OCI-LY1 (cell line): ENCODE measurements at regions not wholly inside any gene's neighbourhood (a gene's known extent, or its start where the extent isn't known, plus 50 kb on each side); places are given as distances from the start of the nearest gene placed in this dataset.

Experiments
- H2AFZ ChIP-seq: fragments of 200-600 bp; sonication (generic), shearing (Covaris generic); 2 replicates; pipeline ENCODE4 v1.6.0; 2014; ENCODE audit warnings: antibody characterized with exemption, mild to moderate bottlenecking, low read length
- H3F3A ChIP-seq: fragments of 200-600 bp; sonication (generic), shearing (Covaris generic); 2 replicates; pipeline ENCODE4 v1.6.0; 2014; ENCODE audit warnings: mild to moderate bottlenecking, antibody characterized with exemption, low read length, moderate library complexity; ENCODE audit not compliant: insufficient read depth
- H3K27ac ChIP-seq: fragments of 200-600 bp; sonication (generic); 2 replicates; pipeline ENCODE4 v1.5.1; 2014; ENCODE audit warnings: low read length, mixed run types, mild to moderate bottlenecking, low read depth; ENCODE audit not compliant: poor library complexity, severe bottlenecking
- H3K27me3 ChIP-seq: fragments of 200-600 bp; sonication (generic); 2 replicates; pipeline ENCODE4 v1.6.0; 2014; ENCODE audit warnings: antibody characterized with exemption, mild to moderate bottlenecking, low read length, moderate library complexity; ENCODE audit not compliant: insufficient read depth
- H3K36me3 ChIP-seq: fragments of 200-600 bp; sonication (generic); 2 replicates; pipeline ENCODE4 v1.6.1; 2014; ENCODE audit warnings: mild to moderate bottlenecking, antibody characterized with exemption, low read length, moderate library complexity, mixed read lengths; ENCODE audit not compliant: insufficient read depth
- H3K4me1 ChIP-seq: fragments of 200-600 bp; sonication (generic); 2 replicates; pipeline ENCODE4 v1.5.1; 2014; ENCODE audit warnings: mild to moderate bottlenecking, low read length, moderate library complexity; ENCODE audit not compliant: insufficient read depth, severe bottlenecking
- H3K4me2 ChIP-seq: fragments of 200-600 bp; sonication (generic), shearing (Covaris generic); 2 replicates; pipeline ENCODE4 v1.6.1; 2014; ENCODE audit warnings: low read length
- H3K4me3 ChIP-seq: fragments of 200-600 bp; sonication (generic); 2 replicates; pipeline ENCODE4 v1.5.1; 2014; ENCODE audit warnings: low read length, low read depth, mild to moderate bottlenecking, mixed read lengths; ENCODE audit not compliant: poor library complexity, severe bottlenecking
- H3K79me2 ChIP-seq: fragments of 200-600 bp; shearing (Covaris generic); 2 replicates; pipeline ENCODE4 v1.6.1; 2016; ENCODE audit warnings: mixed run types, low read length, mixed read lengths; ENCODE audit not compliant: insufficient read depth
- H3K9ac ChIP-seq: fragments of 200-600 bp; sonication (generic), shearing (Covaris generic); 2 replicates; pipeline ENCODE4 v1.6.1; 2014; ENCODE audit warnings: mild to moderate bottlenecking, low read length, mixed read lengths
- H3K9me2 ChIP-seq: fragments of 200-600 bp; sonication (generic), shearing (Covaris generic); 2 replicates; pipeline ENCODE4 v1.6.1; 2014; ENCODE audit warnings: low read depth, mild to moderate bottlenecking, low read length, mixed read lengths
- H3K9me3 ChIP-seq: fragments of 200-600 bp; shearing (Covaris generic); 2 replicates; pipeline ENCODE4 v1.6.1; 2014; ENCODE audit warnings: low read length, mixed read lengths
- H4K20me1 ChIP-seq: fragments of 200-600 bp; sonication (generic), shearing (Covaris generic); 2 replicates; pipeline ENCODE4 v1.6.0; 2016; ENCODE audit warnings: mild to moderate bottlenecking, low read length; ENCODE audit not compliant: insufficient read depth
- CTCF ChIP-seq: fragments of 200-600 bp; sonication (generic), shearing (Covaris generic); IDR thresholded peaks from 2 replicates; pipeline ENCODE4 v1.5.1; 2017; ENCODE audit warnings: mild to moderate bottlenecking, antibody characterized with exemption, low read length, moderate library complexity, mixed read lengths
- EZH2 ChIP-seq: fragments of 200-600 bp; sonication (generic), shearing (Covaris generic); IDR thresholded peaks from 2 replicates; pipeline ENCODE4 v1.8.0; 2017; ENCODE audit warnings: borderline replicate concordance, mixed run types, mild to moderate bottlenecking, antibody characterized with exemption, low read length, moderate library complexity, mixed read lengths

DNA sequence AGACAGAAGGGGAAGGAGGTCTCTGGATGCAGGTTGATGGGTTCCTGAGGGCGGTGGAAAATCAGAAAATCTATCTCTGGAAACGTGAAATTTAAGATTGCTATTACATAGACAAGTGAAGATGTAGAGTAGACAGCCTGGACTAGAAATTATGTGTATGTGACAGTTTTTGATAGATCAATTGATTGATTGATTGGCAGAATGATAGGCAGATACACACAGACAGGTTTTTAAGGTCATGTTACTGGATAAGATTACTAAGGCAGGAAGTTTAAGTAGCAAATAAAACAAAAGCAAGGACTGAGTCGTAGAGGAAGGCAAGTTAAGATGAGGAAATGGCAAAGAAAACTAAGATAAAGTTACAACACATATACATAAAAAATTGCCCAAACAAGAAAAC is 124.7 kb downstream of the RGS21 start:
- H3K27ac ChIP-seq, result no peak overlapping the region
- no peak overlapping the region for H2AFZ ChIP-seq
- no peaks in the 10 kb centered on the region for H3K9me3 ChIP-seq
- TF ChIP-seq CTCF, result no peak
- TF ChIP-seq EZH2, result no peak
- H3K4me2 ChIP-seq, result no peak overlapping the region
- H3K4me1 ChIP-seq, result no peaks in the 10 kb centered on the region
- H3K9ac ChIP-seq, result no peak overlapping the region
- no peaks in the 10 kb centered on the region for H3K36me3 ChIP-seq
- H3K4me3 ChIP-seq, result no peak overlapping the region
- no peaks in the 10 kb centered on the region for H3F3A ChIP-seq
- H4K20me1 ChIP-seq, result no peaks in the 10 kb centered on the region
- no peaks in the 10 kb centered on the region for H3K9me2 ChIP-seq
- no peaks in the 10 kb centered on the region for H3K27me3 ChIP-seq
- no peaks in the 10 kb centered on the region for H3K79me2 ChIP-seq

DNA sequence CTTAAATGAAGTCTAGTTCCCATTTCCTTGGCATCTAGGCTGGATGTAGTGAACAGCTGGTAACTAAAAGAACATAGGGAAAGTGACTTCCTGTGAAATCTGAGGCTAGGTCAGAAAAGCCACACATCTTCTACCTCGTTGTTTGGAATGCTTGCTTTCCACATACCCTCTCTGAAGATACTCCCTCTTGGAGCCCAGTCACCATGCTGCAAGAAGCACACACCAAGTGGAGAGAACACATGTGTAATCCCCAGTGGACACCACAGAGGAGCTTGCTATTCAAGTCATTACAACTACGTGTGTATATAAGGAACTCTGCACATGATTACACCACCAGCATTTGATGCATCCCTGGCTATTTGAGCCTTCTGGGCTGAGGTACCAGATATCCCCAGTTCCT is 125.9 kb downstream of the RGS21 start:
- H2AFZ ChIP-seq, result no peak overlapping the region
- no peaks in the 10 kb centered on the region for H3K4me1 ChIP-seq

GRCh38 chr1:192443616-192444015 is 126.8 kb downstream of the RGS21 start:
- Histone ChIP-seq H3K4me1 (no peaks in the 10 kb centered on the region), H3K4me3 (no peak overlapping the region), H3K27ac (no peak overlapping the region), H3F3A (no peaks in the 10 kb centered on the region), H3K27me3 (no peaks in the 10 kb centered on the region), H2AFZ (no peak overlapping the region), H3K79me2 (no peaks in the 10 kb centered on the region), H3K9me3 (no peaks in the 10 kb centered on the region), H3K4me2 (no peak overlapping the region), H3K9me2 (no peaks in the 10 kb centered on the region), H3K36me3 (no peaks in the 10 kb centered on the region), H3K9ac (no peak overlapping the region), H4K20me1 (no peaks in the 10 kb centered on the region)
- no peak for TF ChIP-seq CTCF
- TF ChIP-seq EZH2, result no peak

More for the DNA sequence above, 125.9 kb downstream of the RGS21 start:
- Histone ChIP-seq H3K9me2 (no peaks in the 10 kb centered on the region), H3K79me2 (no peaks in the 10 kb centered on the region), H3F3A (no peaks in the 10 kb centered on the region), H3K27me3 (no peaks in the 10 kb centered on the region), H4K20me1 (no peaks in the 10 kb centered on the region), H3K9me3 (no peaks in the 10 kb centered on the region), H3K4me2 (no peak overlapping the region), H3K36me3 (no peaks in the 10 kb centered on the region), H3K4me3 (no peak overlapping the region), H3K27ac (no peak overlapping the region), H3K9ac (no peak overlapping the region)
- TF ChIP-seq EZH2 (no peak), CTCF (no peak)
